ENCODE measurements at regions not wholly inside any gene's neighbourhood (a gene's known extent, or its start where the extent isn't known, plus 50 kb on each side); places are given as distances from the start of the nearest gene placed in this dataset.
"Not testable (repeated sequence)": the region's sequence is repeated elsewhere in the genome, so short reads cannot be mapped to it uniquely, and the experiment has no call there.

DNA sequence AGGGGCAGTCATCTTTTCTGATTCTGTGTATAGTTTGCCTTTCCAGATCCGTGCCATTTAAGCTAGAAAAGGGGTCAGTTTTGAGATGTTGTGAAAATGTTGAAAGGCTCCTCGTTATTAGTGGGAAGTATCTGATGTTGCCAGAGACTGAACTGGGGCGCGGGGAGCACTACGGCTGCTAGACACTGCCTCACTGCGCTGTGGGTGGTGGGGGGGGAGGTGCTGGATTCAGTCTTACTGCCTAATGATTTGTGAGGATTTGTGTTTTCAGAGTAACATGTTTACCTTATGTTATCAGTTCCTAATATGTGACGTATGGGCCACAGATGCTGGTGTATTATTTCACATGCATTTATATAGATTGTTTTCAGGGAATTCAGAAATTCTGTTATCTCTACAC is 53.3 kb upstream of the APOD start:
- CTCF ChIA-PET (ENCODE audit: low intra/inter-chr PET ratio, low total read pairs); FAIRE-seq; H3K9me3 ChIP-seq (ENCODE audit: low read length); H3K79me2 ChIP-seq (ENCODE audit: insufficient read depth, low read length); DNase-seq (ENCODE audit: low spot score); intact Hi-C loops (cut with micrococcal nuclease; ENCODE audit: unreplicated experiment); H4K20me1 ChIP-seq (ENCODE audit: insufficient read depth, low read length); H3K27me3 ChIP-seq (ENCODE audit: control insufficient read depth in 1 of 2, insufficient read depth in 2 of 2, low read length in 2 of 2); H3K4me3 ChIP-seq (replicated peaks in 1 of 3; ENCODE audit: insufficient read depth in 1 of 3, low read depth in 2 of 3, low read length in 3 of 3); in situ Hi-C loops (cut with HindIII; ENCODE audit: extremely low pct_ligation_motif_present, low pct_unique_long_range_greater_than_20kb); POLR2A ChIA-PET; H3K4me1 ChIP-seq (ENCODE audit: insufficient read depth, low read length); BruUV-seq (replicated peaks); H3K36me3 ChIP-seq (replicated peaks in 1 of 2; ENCODE audit: control insufficient read depth in 1 of 2, insufficient read depth in 2 of 2, low read length in 2 of 2); H2AFZ ChIP-seq (ENCODE audit: low read length); H3K4me2 ChIP-seq (ENCODE audit: low read depth, low read length); ATAC-seq; H3K9ac ChIP-seq (ENCODE audit: insufficient read depth, low read depth, low read length); H3K27ac ChIP-seq (ENCODE audit: extremely low read length, insufficient read depth, low read length): not testable (repeated sequence)
- 88% methylated on average over 5 of the region's 7 CpGs for WGBS (ENCODE audit: low lambda C conversion rate)

DNA sequence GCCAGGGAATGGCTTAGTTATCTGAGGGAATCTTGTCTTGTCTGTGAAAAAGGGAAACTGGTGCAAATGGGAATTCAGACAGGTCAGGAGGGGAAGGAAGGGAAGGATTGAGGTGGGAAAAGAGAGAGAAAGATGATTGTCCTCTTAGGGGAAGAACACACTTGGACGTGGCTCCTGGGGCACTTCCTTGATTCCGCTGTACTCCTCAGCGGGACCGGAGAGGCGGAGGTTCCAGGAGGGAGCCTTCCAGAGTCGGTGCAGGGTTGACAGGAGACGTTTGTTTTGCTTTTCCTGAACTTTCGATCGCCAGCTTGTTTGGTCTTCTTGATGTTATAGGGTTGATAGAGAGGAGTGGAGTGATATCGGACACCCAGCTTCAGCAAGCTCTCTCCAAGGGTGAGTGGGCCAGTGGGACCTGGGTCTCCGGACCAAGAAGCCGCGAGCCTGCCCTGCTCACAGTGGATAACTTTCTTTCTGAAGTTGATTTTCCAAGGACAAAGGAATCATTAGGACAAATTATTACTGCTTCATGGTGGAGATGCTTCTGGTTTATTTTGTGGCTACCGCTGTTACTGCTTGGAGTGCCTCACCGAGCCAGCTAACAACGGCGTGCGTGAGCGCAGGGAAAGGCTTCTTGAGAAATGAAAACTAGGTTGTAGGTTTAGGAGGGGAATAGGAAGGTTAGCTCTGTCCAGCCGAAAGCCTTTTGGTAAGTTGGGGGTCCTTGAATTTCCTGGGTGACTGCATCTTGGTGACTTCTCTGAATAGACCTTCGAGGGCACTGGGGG is 52.4 kb upstream of the APOD start:
- H4K20me1 ChIP-seq (ENCODE audit: insufficient read depth, low read length); H3K9me3 ChIP-seq (ENCODE audit: low read length); in situ Hi-C loops (cut with HindIII; ENCODE audit: extremely low pct_ligation_motif_present, low pct_unique_long_range_greater_than_20kb); POLR2A ChIA-PET; CTCF ChIA-PET (ENCODE audit: low intra/inter-chr PET ratio, low total read pairs); H3K27me3 ChIP-seq (ENCODE audit: control insufficient read depth in 1 of 2, insufficient read depth in 2 of 2, low read length in 2 of 2); intact Hi-C loops (cut with micrococcal nuclease; ENCODE audit: unreplicated experiment); H3K4me1 ChIP-seq (ENCODE audit: insufficient read depth, low read length); FAIRE-seq; DNase-seq (ENCODE audit: low spot score); H3K27ac ChIP-seq (ENCODE audit: extremely low read length, insufficient read depth, low read length); H3K79me2 ChIP-seq (ENCODE audit: insufficient read depth, low read length); H2AFZ ChIP-seq (ENCODE audit: low read length); H3K36me3 ChIP-seq (replicated peaks in 1 of 2; ENCODE audit: control insufficient read depth in 1 of 2, insufficient read depth in 2 of 2, low read length in 2 of 2): not testable (repeated sequence)
- 22% methylated on average over 14 of the region's 21 CpGs for WGBS (ENCODE audit: low lambda C conversion rate)
- TF ChIP-seq SAP130 (CRISPR knock-in tag; IDR thresholded peaks at IDR 0.05; ENCODE audit: low read depth) (peak; percentile 25), ZFY (CRISPR knock-in tag; IDR thresholded peaks at IDR 0.05) (peak; percentile 1; the same call in 1 of the 2 replicates), ZNF777 (CRISPR knock-in tag; IDR thresholded peaks at IDR 0.05) (peak; percentile 17; the same call in 1 of the 2 replicates), KDM2A (CRISPR knock-in tag; IDR thresholded peaks at IDR 0.05; ENCODE audit: borderline replicate concordance, low read depth) (peak; percentile 44; the same call in 1 of the 2 replicates)
- H3K4me3 ChIP-seq (replicated peaks in 1 of 3; ENCODE audit: insufficient read depth in 1 of 3, low read depth in 2 of 3, low read length in 3 of 3), result peak overlapping the region; percentile 56 to 63 (median 58); a peak in 5 of 6 replicates
- ATAC-seq, result 0 out of 3 replicates have a peak, but pooled peaks have one; percentile 6
- H3K4me2 ChIP-seq (ENCODE audit: low read depth, low read length), result peak overlapping the region; percentile 72
- TSS peak; percentile 82 for BruUV-seq (replicated peaks)
- peak overlapping the region; percentile 25; the same call in 1 of the 2 replicates for H3K9ac ChIP-seq (ENCODE audit: insufficient read depth, low read depth, low read length)
